ENCODE measurements at regions not wholly inside any gene's neighbourhood (a gene's known extent, or its start where the extent isn't known, plus 50 kb on each side); places are given as distances from the start of the nearest gene placed in this dataset.

GRCh38 chr4:137454767-137455166 lies 77.5 kb downstream of the PCDH18 start:
- TF ChIP-seq POLR2AphosphoS5 (IDR thresholded peaks at IDR 0.05; ENCODE audit: low read depth) (no peak), REST (IDR thresholded peaks at IDR 0.05; ENCODE audit: insufficient replicate concordance, low read depth) (no peak)
- TF ChIP-seq, protein P1, sequence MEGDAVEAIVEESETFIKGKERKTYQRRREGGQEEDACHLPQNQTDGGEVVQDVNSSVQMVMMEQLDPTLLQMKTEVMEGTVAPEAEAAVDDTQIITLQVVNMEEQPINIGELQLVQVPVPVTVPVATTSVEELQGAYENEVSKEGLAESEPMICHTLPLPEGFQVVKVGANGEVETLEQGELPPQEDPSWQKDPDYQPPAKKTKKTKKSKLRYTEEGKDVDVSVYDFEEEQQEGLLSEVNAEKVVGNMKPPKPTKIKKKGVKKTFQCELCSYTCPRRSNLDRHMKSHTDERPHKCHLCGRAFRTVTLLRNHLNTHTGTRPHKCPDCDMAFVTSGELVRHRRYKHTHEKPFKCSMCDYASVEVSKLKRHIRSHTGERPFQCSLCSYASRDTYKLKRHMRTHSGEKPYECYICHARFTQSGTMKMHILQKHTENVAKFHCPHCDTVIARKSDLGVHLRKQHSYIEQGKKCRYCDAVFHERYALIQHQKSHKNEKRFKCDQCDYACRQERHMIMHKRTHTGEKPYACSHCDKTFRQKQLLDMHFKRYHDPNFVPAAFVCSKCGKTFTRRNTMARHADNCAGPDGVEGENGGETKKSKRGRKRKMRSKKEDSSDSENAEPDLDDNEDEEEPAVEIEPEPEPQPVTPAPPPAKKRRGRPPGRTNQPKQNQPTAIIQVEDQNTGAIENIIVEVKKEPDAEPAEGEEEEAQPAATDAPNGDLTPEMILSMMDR (IDR thresholded peaks at IDR 0.05; ENCODE audit: insufficient read depth, low read length): no peak

Data from HL-60 (cell line).